NCI-H2227 (cell line): ENCODE measurements at regions not wholly inside any gene's neighbourhood (a gene's known extent, or its start where the extent isn't known, plus 50 kb on each side); places are given as distances from the start of the nearest gene placed in this dataset.
"Not testable (repeated sequence)": the region's sequence is repeated elsewhere in the genome, so short reads cannot be mapped to it uniquely, and the experiment has no call there.

Source experiments
- DNase-seq: peaks from one replicate; lab custom pipeline; 2025; ENCODE audit not compliant: unreplicated experiment; lab: John Stamatoyannopoulos, UW

GRCh38 chr13:97719736-97720135 lies 233.7 kb upstream of the IPO5 start:
- no peak for DNase-seq

GRCh38 chr13:97720896-97721295 lies 232.6 kb upstream of the IPO5 start:
- DNase-seq: no peak

- DNase-seq: no peak
Measured at GRCh38 chr13:97723655-97724054, 229.8 kb upstream of the IPO5 start.

GRCh38 chr13:97724450-97724849 lies 229.0 kb upstream of the IPO5 start:
- no peak for DNase-seq

GRCh38 chr13:97726664-97727280 lies 226.7 kb upstream of the IPO5 start:
- no peak for DNase-seq

- DNase-seq: no peak
Measured at GRCh38 chr13:97727991-97728390, 225.5 kb upstream of the IPO5 start.

GRCh38 chr13:97736436-97736835 lies 217.0 kb upstream of the IPO5 start:
- DNase-seq: no peak

GRCh38 chr13:97742084-97742483 lies 211.4 kb upstream of the IPO5 start:
- DNase-seq: no peak

- DNase-seq: no peak
Measured at GRCh38 chr13:97743938-97744337, 209.5 kb upstream of the IPO5 start.

- no peak for DNase-seq
Measured at GRCh38 chr13:97746649-97747048, 206.8 kb upstream of the IPO5 start.

GRCh38 chr13:97749174-97749573 lies 204.3 kb upstream of the IPO5 start:
- no peak for DNase-seq

- DNase-seq: no peak
Measured at GRCh38 chr13:97751477-97751876, 202.0 kb upstream of the IPO5 start.

- peak; percentile 85 for DNase-seq
Measured at GRCh38 chr13:97752961-97753668, 200.4 kb upstream of the IPO5 start.

GRCh38 chr13:97753942-97754670 lies 199.4 kb upstream of the IPO5 start:
- DNase-seq: no peak

GRCh38 chr13:97757807-97758206 lies 195.7 kb upstream of the IPO5 start:
- DNase-seq: no peak

- no peak for DNase-seq
Measured at GRCh38 chr13:97758317-97758716, 195.2 kb upstream of the IPO5 start.

- no peak for DNase-seq
Measured at GRCh38 chr13:97761796-97762540, 191.5 kb upstream of the IPO5 start.

GRCh38 chr13:97766749-97767148 lies 186.7 kb upstream of the IPO5 start:
- DNase-seq: no peak

- no peak for DNase-seq
Measured at GRCh38 chr13:97768134-97768533, 185.3 kb upstream of the IPO5 start.

- DNase-seq: not testable (repeated sequence)
Measured at GRCh38 chr13:97770231-97770630, 183.2 kb upstream of the IPO5 start.

GRCh38 chr13:97772466-97772865 lies 181.0 kb upstream of the IPO5 start:
- DNase-seq: not testable (repeated sequence)
